ENCODE measurements at regions not wholly inside any gene's neighbourhood (a gene's known extent, or its start where the extent isn't known, plus 50 kb on each side); places are given as distances from the start of the nearest gene placed in this dataset.
"Not testable (repeated sequence)": the region's sequence is repeated elsewhere in the genome, so short reads cannot be mapped to it uniquely, and the experiment has no call there.

DNA sequence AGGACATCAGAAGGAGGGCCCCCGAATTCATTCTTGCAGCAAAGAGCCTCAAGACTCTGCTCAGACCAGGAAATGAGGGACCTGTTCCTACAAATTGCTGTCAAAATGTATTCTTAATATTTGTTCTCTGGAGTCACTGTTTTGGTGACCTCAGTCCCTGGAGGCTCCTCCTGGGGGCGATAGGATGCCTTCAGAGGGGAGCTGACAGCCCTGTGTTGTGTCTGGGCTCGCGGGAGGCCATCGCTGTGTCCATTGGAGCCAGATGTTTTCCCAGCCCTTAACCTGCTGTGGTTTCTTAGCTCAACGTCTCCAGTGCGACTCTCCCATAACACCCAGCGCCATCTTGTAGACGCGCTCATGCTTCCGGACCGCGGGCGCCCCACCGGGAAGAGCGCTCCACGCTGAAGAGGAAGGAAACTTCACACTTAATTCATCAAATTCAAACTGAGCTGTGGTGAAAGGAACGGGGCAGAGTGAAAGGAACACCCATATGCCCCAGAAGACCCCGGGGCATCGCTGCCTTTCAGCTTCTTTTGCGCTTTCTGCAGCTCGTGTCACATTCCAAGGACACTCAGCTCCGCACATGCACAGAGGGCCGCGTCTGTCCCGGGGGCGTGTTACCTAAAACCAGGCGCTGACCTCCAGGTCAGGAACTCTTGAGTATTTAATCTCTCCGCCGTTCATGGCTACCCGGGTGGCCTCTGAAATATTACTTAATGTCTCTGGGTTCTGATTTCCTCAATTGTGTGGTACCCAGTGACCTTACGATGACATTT is 112.3 kb upstream of the GDNF start:
- DNase-seq: no peak

DNA sequence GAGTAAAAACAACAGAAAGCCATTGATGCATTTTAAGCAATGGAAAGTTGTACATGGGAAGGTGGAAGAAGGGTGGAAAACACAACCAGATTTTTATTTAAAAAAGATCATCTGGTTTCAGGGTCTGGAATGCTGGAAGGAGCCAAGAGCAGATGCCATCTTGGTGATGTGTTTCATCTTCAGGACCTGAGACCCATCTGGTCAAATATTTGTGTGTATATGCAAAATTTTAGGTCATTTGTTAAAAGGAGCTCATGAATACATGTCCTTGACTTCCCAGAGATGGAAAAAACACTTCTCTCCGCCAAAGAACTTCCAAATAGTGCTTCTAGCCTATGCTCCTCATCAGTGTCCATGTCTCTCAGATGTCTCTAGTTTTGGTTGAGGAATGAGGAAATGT is 110.6 kb upstream of the GDNF start:
- no peak for DNase-seq

DNA sequence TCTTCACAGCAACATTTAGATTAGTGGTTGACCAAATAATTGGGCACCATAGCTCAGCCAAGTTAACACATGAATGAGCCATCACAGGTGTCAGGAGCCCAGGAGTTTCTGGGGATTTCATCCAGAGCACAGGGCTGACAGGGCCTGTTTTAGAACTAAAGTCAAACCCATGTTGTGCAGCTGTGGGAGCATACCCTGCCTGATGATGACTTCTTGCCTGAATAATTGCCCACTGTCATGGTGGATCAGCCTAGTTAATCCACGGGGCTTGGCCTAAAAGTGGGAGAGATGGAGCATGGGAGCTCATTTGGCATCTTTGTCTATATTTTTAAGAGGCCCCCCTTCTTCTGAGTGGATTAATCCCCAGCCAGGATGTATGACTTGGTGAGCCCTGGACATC is 105.6 kb upstream of the GDNF start:
- DNase-seq: no peak

DNA sequence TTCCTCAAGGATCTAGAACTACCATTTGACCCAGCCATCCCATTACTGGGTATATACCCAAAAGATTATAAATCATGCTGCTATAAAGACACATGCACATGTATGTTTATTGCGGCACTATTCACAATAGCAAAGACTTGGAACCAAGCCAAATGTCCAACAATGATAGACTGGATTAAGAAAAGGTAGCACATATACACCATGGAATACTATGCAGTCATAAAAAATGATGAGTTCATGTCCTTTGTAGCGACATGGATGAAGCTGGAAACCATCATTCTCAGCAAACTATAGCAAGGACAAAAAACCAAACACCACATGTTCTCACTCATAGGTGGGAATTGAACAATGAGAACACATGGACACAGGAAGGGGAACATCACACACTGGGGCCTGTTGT is 103.3 kb upstream of the GDNF start:
- DNase-seq: not testable (repeated sequence)

DNA sequence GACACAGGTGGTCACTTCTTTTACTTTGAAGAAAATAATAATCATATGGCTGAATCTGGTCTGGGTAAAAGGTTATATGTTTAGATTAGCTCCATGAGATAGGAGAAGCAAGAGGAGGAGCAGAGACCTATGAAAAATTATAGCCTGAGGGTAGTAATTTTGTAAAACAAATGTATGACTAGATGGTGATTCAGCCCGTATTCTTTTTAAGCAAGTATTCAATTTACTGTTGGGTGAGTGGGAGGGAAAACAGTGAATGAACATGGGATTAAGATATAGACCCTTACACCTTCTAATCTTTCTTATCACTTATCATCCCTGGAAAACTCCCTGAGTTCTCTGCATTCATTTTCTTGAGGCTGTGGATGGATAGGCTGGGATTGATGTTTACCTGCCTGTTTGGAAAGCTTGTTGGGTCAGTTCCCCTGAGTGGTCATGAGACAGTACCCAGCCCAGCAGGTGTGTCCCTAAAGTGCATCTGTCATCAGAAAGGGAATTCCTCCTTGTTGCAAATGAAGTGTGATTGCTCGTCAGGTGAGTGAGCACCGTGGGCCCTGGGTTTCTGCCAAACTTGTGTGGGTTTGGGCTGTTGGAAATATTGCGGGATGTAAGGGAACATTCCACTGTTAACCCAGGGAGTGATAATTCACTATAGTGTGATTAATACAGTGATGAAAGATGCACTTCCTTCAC is 101.2 kb upstream of the GDNF start:
- DNase-seq: no peak

DNA sequence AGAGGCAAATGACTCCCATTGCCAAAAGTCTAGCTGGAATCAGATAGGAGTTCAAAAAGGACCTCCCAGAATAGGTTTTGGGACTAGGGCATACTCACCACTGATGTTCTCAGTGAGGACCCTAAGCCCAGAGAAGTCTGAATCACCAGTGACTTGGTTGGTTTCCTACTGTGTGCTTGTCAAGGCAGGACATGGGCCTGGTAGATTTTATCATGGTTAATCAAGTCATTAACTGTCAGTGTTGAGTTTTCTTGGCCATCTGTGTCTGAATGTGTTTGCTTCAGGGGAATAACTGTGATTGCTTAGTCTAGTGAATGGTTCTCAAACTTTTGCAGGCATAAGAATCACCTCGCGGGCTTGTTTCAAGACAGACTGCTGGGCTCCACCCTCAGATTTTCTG is 99.0 kb upstream of the GDNF start:
- no peak for DNase-seq

DNA sequence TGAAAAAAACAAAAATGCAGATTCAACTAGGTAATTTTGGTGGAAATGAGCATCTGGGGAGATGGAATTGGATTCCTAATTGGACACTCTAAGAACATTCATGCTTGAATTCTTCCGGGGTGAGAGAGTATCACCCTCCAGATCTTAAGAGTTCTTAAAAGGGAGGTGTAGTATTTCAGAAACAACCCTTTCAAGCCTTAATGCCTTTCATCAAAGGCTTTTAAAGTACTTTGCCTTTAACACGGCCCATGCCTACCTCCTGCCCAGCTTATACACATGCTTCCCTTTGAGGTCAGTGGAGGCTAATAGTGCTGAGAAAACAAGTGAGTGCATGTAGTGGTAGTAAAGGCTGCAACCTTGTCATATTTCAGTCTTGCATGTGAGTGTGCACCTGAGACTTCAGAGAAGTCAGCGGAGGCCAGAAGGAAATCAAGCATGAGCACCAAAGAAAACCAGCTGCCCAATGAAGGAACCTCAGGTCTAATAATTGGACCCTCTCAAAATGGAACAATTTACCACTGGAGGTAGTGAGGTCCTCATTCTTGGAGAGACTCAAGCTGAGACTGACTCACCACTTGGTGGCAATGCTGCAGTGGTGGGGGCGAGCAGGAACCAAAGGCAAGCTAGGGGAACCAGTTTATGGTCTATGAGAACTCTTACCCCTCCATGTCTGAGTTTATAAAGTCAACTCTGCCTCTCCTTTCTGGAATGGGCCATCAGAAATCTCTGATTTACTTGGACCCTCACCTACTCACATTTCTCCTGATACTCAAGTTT is 98.4 kb upstream of the GDNF start:
- no peak for DNase-seq

DNA sequence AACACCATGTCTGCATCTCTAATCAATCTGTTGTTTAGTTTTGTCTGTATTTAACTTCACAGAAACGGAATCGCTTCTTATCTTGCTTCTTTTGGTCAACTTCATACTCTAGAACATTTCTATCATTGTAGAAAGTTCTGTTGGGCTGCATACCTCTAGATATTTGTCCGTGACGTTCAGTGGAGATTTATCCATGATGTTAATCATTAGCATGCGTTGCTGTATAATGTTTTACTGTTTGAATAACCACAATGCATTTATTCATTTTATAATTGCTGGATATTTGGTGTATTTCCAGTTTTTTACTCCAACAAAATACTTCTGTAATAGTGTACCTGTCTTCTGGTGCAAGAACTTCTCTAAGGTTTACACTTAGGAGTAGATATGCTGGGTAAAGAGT is 96.2 kb upstream of the GDNF start:
- no peak for DNase-seq

DNA sequence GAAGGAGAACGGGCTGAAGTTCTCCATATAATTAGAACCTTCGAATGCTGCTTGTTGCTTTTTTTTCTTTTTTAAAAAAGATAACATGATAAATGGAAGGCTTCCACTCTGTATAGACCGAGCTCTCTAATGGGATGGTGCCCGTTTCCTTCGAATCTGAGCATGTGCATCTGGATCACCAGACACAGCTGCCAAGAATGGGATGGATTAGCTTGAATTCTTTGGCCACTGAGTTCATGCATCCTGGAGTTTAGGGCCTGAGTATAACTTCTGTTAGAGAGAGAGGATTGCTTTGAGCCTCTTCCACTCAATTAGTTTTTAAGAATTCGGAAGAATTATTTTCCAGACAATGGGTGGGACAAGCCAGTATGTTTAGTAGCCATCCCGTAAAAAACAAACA is 93.7 kb upstream of the GDNF start:
- DNase-seq: no peak

DNA sequence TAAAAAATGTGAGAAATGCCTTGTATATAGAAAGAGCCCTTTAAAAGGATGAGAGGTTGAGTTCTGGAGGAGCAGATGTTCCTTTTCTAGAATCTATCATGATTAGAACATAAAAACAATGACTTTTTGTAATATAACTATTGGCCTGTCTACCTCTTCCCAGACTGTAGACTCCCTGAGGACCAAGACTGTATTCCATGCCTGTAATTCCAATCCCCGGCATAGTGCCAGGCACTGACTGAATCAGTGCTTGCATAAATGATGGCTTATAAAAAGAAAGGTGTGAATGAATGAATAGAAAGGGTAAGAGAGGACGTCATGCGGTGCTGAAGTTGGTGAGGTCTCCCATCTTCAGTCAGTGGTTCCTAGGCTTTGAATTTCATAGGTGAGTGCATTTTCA is 92.6 kb upstream of the GDNF start:
- DNase-seq: no peak

DNA sequence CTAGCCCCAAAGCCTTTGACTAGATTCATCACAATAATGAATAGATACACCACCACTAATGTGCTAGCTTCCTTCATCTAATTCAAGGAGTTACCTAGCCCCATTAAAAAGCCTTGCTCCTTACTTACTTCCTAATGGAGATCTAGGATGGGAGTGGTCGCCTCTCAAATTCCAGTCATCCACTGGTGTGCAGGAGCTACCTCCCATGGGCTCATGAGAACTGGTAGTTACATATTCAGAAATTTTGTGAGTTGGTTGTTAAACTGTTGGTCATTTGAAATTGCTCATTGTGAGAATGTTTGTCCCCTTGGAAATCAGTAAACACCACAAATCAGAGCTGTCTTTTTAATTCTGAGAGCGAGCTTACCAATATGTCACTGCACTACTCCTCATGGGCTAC is 91.7 kb upstream of the GDNF start:
- DNase-seq: no peak

DNA sequence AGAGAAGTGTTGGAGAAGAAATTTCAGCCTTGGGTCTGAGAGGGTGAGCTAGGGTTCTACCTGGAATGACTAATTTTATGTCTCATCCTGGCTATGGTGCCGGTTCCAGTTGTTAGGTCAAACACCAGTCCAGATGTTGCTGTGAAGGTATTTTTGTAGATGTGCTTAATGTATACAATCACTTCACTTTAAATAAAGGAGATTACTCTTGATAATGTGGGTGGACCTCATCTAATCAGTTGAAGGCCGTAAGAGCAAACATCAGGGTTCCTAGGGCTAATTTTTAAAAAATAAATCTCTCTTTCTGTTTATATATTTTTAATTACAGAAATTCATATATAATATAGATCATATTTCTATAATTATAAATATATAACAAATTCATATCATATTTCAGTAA is 90.5 kb upstream of the GDNF start:
- DNase-seq: no peak

DNA sequence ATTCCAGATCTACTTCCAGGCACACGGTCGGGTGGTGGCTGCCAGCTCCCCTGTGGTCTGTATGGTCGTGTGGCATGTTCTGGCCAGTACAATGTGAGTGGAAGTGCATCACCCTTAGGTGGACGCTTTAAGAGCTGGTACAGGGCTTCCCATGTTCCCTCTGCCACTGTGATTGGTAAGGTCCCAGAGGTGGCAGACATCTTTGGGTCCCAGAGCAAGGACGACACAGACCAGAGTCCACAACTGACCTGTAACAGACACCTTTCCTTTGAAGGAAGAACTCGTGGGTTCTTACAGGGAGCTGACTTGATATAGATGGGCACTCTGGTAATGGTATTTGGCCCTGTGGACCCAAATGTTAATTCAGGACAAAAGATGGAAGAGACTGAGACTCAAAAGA is 90.0 kb upstream of the GDNF start:
- no peak for DNase-seq

DNA sequence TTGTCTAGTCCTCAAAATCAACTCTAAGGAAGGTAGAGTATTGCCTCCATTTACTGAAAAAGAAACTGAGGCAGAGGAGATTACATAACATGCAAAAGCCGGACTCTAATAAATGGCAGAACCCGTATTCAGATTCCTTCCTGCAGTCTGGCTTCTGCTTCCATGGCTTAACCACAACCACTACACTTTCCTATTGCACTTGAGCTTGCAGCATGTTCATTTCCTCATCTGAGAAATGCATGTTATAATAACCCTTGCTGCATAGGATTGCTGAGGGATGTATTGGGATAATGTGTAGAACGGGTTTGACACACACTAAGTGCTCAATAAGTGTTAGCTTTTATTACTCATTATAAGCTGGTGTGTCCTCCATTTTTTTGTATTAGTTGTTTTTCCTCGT is 87.9 kb upstream of the GDNF start:
- not testable (repeated sequence) for DNase-seq

DNA sequence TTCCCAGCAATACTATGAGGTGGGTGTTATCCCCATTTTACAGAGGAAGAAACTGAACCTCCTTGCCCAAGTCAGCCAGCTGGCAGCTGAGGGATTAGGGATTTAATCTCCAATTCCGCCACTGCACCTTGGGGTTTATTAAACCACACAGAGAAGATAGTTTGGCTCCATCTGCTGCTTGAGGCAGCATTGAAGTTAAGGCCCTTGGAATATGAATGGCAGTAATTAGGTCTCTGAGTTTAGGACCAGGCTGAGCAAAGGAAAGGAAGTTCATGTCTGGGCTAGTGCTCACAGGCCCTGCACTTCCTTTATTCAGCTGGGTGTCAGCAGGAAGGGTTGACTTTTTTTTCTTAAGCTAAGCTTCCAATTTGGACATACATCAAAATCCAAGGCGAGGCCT is 86.9 kb upstream of the GDNF start:
- no peak for DNase-seq

DNA sequence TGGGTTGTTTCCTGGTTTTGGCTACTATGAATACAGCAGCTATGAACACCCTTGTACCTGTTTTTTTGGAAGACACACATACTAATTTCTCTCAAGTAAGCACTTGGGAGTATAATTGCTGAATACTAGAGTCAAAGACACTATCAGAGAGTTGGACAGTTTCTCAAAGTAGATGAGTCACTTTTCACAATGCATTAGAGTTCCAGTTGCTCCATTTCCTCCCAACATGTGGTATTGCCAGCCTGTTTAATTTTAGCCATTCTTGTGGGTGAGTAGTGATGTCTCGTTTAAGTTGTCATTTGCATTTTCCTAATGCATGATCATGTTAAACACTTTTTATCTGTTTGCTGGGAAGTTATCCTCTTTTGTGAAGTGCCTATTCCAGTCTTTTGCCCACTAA is 81.6 kb upstream of the GDNF start:
- no peak for DNase-seq

DNA sequence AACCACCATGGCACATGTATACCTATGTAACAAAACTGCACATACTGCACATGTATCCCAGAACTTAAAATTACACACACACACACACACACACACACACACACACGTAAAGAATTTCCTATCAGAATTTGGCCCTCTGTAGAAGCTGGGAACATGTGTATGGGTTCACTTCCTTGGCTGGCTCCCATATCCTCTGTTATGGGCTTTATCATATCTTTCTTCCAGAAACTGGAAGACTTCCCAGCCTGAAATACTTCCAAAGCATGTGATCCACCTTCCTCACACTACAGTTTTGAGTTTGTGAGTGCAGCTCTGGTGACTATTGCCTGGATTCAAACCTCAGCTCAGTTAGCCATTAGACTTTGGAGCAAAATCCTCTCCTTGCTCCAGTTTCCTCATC is 78.6 kb upstream of the GDNF start:
- DNase-seq: no peak

DNA sequence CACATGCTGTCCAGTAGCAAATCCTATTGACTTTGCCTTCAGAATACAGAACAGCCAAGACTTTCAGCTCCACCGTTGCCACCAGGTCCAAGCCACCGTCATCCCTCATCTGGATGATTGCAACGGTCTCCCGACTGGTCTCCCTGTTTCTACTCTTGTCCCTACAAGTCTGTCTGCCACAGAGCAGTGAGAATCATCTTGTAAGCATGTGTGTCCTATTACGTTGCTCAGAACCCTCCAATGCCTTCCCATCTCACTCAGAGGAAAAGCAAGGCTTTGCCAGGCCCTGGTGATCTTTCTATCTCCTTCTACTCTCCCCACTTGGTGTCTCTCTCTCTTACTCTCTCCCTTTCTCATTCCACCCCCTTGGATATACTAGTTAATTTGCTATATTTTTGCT is 76.7 kb upstream of the GDNF start:
- no peak for DNase-seq

DNA sequence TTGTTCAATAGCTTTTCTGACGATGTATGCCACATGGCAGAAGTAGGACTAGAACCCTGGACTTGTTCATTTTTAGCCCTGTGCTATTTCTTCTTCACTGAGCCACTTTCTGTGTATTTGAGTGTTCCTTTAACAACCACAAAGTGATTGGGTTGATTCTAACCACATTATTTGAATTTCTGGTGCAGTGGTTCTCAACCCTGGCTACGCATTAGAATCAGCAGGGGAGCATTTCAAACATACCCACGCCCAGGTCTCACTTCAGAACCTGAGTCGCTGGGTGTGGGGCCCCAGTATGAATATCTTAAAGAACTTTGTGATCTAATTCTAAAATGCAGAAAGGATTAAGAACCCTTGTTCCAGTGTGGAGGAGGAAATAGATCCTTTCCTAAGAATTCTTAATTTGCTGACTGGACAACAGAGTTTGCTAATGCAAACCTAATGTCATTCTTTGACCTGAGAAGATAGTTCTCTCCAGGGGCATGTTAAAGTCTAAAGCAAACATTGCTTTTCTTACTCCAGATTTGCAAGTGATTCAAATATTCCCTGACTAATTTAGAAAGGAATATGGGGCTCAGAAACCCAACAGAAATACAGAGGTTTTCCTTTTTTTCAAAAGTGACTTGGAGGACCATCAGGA is 75.4 kb upstream of the GDNF start:
- DNase-seq: no peak

DNA sequence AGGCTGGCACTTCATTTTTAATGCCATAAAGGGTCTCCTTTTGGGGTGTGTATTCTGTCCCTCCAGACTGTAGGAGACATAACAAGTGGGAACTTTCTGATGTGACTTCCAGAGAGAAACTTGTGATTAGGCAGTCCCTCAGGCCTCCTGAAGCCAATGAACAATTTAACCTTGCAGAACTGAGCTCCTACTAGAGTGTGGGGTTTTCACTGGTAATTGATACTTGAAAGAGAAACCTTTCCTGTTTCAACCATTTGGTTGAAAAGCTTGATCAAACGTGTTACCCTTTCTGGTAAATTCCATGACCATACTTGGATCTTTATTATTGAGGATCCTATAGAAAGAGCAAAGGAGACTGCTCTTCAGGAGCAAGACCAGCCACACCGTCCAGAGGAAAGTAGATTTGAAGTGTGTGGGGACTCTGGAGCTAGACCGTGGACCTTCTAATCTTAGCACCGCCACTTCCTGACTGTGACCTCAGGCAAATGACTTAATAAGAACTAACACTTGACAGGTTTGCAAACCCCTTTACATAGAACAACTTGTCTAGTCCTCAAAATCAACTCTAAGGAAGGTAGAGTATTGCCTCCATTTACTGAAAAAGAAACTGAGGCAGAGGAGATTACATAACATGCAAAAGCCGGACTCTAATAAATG is 69.9 kb upstream of the GDNF start:
- DNase-seq: not testable (repeated sequence)

DNA sequence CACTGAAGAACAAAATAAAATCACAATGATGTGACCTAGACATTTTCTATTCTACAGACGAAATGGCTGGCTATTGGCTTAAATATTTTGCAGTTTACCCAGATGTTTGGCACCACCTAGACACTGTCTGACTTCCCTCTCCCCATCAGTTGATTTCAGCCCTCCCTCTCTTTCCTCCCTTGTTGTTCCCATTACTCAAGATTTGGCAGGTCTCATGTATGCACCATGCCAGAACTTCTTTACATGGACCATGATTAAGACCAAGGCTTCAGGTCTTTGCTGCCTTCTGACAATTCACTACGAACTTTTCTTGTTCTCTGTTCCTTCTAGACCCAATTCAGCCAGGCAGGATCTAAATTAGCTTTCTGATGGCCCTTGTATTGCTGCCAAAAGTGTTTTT is 66.6 kb upstream of the GDNF start:
- no peak for DNase-seq

DNA sequence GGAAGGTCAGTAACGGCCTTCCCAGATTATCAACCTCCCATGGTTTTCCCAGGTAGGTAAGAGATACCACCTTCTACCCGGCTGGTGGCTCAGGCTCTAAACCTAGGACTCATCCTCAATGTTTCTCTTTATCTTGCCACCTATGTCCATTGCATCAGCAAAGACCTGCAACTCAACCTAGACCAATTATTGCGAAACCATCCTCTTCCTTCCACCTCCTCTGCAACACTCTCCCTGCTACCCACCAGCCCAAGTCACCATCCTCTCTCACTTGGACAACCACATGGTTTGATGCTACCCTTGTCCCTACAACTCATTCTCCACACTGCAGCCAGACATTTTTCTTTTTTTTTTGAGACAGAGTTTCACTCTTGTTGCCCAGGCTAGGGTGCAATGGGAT is 65.4 kb upstream of the GDNF start:
- no peak for DNase-seq

DNA sequence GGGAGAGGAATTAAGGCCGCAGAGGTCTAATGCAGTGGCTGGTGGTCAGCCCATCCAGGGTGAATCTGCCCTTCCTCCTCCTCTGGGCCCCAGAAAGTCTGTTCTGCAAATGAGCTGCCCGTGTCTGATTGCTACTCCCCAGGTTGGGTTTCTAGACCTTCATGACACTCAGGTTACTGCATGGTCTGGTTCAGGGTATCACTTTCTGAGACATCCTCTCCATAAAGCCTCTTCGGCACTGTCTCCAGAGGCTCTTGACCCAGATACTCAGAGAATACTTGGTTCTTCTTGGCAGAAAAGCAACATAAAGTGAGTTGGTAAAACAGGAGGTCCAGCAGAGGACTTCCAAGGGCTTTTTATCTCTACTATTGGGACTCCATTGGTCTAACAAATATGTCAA is 62.5 kb upstream of the GDNF start:
- no peak for DNase-seq
